Gastroesophageal sphincter (tissue), 3 donors: ENCODE measurements at regions not wholly inside any gene's neighbourhood (a gene's known extent, or its start where the extent isn't known, plus 50 kb on each side); places are given as distances from the start of the nearest gene placed in this dataset.

Experiments
- EP300 ChIP-seq: sonication (generic); formaldehyde crosslinking; IDR thresholded peaks from one replicate; pipeline ENCODE4 v1.6.1; 2017; ENCODE audit warnings: antibody characterized with exemption, mild to moderate bottlenecking
- POLR2A ChIP-seq, 2 donors: fragments of 450-650 bp; IDR thresholded peaks; one replicate each; pipeline ENCODE4 v1.6.1; 2017; ENCODE audit warnings: antibody characterized with exemption in 2 of 2, mild to moderate bottlenecking in 2 of 2, moderate library complexity in 1 of 2
- POLR2AphosphoS5 ChIP-seq: sonication (generic); formaldehyde crosslinking; IDR thresholded peaks from one replicate; pipeline ENCODE4 v1.6.1; 2017; ENCODE audit warnings: antibody characterized with exemption
- TF ChIP-seq, protein P1 (sequence below), 4 experiments: fragments of 200-600 bp in 2 of 4; fragments of 450-650 bp in 2 of 4; sonication (generic) in 1 of 4; IDR thresholded peaks; one replicate each; pipeline ENCODE4 v1.5.1; 2017 to 2019; ENCODE audit warnings: antibody characterized with exemption in 4 of 4, mild to moderate bottlenecking in 2 of 4, moderate library complexity in 2 of 4

DNA sequence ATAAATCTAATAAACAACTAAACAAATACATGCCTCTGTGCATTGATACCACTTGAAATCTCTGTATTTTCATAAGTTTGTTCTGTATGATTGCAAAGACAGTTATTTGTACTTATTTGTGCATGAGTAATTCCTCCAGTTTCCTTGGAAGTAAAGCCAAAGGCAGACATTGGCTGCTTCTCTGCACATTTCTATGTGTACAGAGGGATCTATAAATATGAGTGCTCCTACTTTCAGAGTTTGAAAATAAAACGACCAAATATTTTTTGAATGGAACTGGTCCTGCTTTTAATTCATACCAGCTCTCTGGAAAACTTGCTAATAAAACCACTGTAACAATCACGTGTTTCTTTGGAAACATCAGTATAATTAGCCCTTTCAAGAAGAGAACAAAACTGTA, 306.5 kb downstream of the MAN2A1 start:
- TF ChIP-seq, protein P1, sequence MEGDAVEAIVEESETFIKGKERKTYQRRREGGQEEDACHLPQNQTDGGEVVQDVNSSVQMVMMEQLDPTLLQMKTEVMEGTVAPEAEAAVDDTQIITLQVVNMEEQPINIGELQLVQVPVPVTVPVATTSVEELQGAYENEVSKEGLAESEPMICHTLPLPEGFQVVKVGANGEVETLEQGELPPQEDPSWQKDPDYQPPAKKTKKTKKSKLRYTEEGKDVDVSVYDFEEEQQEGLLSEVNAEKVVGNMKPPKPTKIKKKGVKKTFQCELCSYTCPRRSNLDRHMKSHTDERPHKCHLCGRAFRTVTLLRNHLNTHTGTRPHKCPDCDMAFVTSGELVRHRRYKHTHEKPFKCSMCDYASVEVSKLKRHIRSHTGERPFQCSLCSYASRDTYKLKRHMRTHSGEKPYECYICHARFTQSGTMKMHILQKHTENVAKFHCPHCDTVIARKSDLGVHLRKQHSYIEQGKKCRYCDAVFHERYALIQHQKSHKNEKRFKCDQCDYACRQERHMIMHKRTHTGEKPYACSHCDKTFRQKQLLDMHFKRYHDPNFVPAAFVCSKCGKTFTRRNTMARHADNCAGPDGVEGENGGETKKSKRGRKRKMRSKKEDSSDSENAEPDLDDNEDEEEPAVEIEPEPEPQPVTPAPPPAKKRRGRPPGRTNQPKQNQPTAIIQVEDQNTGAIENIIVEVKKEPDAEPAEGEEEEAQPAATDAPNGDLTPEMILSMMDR (IDR thresholded peaks at IDR 0.05) = no peak
- no peak for TF ChIP-seq POLR2A (IDR thresholded peaks at IDR 0.05)
- no peak for TF ChIP-seq EP300
- no peak for TF ChIP-seq POLR2AphosphoS5
